Erythroblast (primary cell): ENCODE measurements at regions not wholly inside any gene's neighbourhood (a gene's known extent, or its start where the extent isn't known, plus 50 kb on each side); places are given as distances from the start of the nearest gene placed in this dataset.

Experiments used
- GATA1 ChIP-seq: IDR thresholded peaks from 2 replicates; pipeline ENCODE4 v1.6.1; 2011; ENCODE audit warnings: low read depth, mild to moderate bottlenecking, control low read depth, low read length, moderate library complexity
- POLR2A ChIP-seq: IDR thresholded peaks from 2 replicates; pipeline ENCODE4 v1.6.1; 2011; ENCODE audit warnings: mild to moderate bottlenecking, low read length

DNA sequence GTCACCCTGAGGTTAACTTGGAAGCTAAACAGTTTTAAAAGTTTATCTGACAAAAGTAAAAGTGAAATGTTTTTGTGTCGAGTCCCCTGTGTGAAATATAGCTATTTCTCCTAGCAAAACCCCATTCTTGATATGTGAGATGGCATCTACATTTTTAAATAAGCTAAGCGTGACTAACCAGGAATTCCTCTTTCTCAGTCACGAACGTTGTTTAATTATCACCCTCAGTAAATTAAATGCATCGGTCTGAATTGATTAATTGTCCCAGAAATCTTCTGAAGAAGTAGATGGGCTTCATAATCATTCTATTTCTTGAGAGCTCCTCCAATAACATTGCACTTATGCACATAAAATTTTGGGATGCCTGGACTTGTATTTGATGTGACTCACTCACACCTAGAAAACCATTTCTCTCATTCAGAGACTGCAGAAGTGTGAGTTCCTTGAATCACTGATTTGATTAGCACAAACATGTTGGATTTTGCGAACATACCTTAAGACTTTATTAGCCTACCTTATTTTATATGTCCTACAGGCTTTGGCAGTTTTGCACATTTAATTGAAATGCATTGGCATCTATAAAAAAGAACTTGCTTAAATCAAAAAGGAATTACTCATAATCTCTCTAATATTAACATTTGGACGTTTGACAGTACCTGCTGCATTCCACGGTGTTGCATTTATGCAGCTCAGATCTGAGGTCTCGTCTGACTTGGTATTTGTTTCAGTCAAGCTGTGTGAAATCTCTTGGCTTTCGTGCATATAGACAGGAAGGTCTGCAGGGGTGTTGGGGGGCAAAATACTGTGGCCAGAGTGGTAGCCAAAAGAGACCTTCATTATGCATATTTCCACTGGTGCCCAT lies 475.2 kb downstream of the EPHA4 start:
- TF ChIP-seq POLR2A (no peak), GATA1 (no peak)
